HG03039 (cell line): ENCODE measurements at regions not wholly inside any gene's neighbourhood (a gene's known extent, or its start where the extent isn't known, plus 50 kb on each side); places are given as distances from the start of the nearest gene placed in this dataset.
A peak's percentile ranks its signal among the peaks of the same experiment; 100 is the strongest.

Experiments
- ATAC-seq: cut with Tn5 transposase; IDR thresholded peaks from one replicate; pipeline ENCODE4 v1.9.1; 2021; ENCODE audit warnings: mild to moderate bottlenecking, moderate library complexity; ENCODE audit not compliant: unreplicated experiment

- ATAC-seq, result no peak
Observed at GRCh38 chr13:78428646-78429045, 174.7 kb downstream of the POU4F1 start.

GRCh38 chr13:78426183-78426582, 177.2 kb downstream of the POU4F1 start:
- no peak for ATAC-seq

- peak; percentile 89 for ATAC-seq
Observed at GRCh38 chr13:78420814-78421213, 182.5 kb downstream of the POU4F1 start.

GRCh38 chr13:78413887-78414553, 189.3 kb downstream of the POU4F1 start:
- ATAC-seq, result no peak

- ATAC-seq, result no peak
Observed at GRCh38 chr13:78410847-78411246, 192.5 kb downstream of the POU4F1 start.

- no peak for ATAC-seq
Observed at GRCh38 chr13:78410164-78410563, 193.2 kb downstream of the POU4F1 start.

- ATAC-seq, result peak; percentile 74
Observed at GRCh38 chr13:78409172-78409571, 194.2 kb downstream of the POU4F1 start.

GRCh38 chr13:78404846-78405360, 198.4 kb downstream of the POU4F1 start:
- no peak for ATAC-seq

- ATAC-seq, result no peak
Observed at GRCh38 chr13:78402708-78403400, 200.5 kb downstream of the POU4F1 start.

GRCh38 chr13:78401873-78402707, 201.3 kb downstream of the POU4F1 start:
- ATAC-seq, result no peak

- peak; percentile 98 for ATAC-seq
Observed at GRCh38 chr13:78398743-78399410, 204.5 kb downstream of the POU4F1 start.

GRCh38 chr13:78393286-78394142, 209.8 kb downstream of the POU4F1 start:
- no peak for ATAC-seq

GRCh38 chr13:78383899-78384298, 219.5 kb downstream of the POU4F1 start:
- no peak for ATAC-seq

GRCh38 chr13:78383071-78383484, 220.3 kb downstream of the POU4F1 start:
- no peak for ATAC-seq

- no peak for ATAC-seq
Observed at GRCh38 chr13:78382491-78382890, 220.9 kb downstream of the POU4F1 start.

- no peak for ATAC-seq
Observed at GRCh38 chr13:78376822-78377221, 226.5 kb downstream of the POU4F1 start.

GRCh38 chr13:78376033-78376432, 227.3 kb downstream of the POU4F1 start:
- ATAC-seq, result no peak

- no peak for ATAC-seq
Observed at GRCh38 chr13:78372581-78372980, 230.8 kb downstream of the POU4F1 start.

GRCh38 chr13:78370231-78370630, 233.1 kb downstream of the POU4F1 start:
- no peak for ATAC-seq

GRCh38 chr13:78364711-78365110, 238.6 kb downstream of the POU4F1 start:
- no peak for ATAC-seq
